Erythroblast (primary cell): ENCODE measurements at regions not wholly inside any gene's neighbourhood (a gene's known extent, or its start where the extent isn't known, plus 50 kb on each side); places are given as distances from the start of the nearest gene placed in this dataset.

Experiments used
- GATA1 ChIP-seq: IDR thresholded peaks from 2 replicates; pipeline ENCODE4 v1.6.1; 2011; ENCODE audit warnings: low read depth, mild to moderate bottlenecking, control low read depth, low read length, moderate library complexity
- POLR2A ChIP-seq: IDR thresholded peaks from 2 replicates; pipeline ENCODE4 v1.6.1; 2011; ENCODE audit warnings: mild to moderate bottlenecking, low read length

DNA sequence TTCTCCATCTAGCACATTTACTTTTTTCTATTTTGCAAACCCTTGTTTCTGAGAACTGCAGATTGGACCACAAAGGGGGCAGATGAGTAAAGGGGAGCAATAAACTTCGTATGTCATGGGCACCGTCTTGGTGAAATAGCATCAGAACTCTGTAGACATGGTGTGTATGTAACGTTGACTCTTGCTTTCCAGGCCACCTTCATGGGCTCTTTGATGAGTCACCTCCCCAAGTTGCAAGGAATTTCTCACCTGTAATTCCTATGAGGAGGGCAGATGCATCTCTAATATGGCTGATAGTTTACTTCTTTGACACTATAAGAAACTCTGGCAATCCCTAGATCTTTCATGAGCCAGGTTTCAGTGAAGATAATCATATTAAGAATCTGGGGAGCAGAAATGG is 163.4 kb upstream of the PLPPR1 start:
- no peak for TF ChIP-seq POLR2A
- no peak for TF ChIP-seq GATA1
